ENCODE measurements at regions not wholly inside any gene's neighbourhood (a gene's known extent, or its start where the extent isn't known, plus 50 kb on each side); places are given as distances from the start of the nearest gene placed in this dataset.

DNA sequence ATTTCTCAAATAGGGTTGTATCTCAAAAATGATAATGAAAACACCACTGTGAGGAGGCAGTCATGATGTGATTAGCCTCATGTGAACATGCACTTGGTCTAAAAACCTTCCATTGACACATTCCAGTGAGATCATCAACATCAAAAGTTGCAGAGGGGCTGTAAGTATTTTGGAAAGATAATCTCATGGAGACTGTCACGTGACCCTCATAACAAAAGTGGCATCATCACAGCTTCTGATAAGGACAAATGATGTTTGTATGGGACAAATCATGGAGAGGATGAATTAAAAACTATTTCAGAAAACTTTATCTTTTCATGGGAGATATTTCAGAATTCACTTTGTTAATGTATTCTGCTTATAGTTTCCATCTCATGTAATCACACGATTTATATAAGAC is 203.1 kb upstream of the NDN start:
- TF ChIP-seq POLR2A (IDR thresholded peaks at IDR 0.05), result no peak
- TF ChIP-seq, protein P1, sequence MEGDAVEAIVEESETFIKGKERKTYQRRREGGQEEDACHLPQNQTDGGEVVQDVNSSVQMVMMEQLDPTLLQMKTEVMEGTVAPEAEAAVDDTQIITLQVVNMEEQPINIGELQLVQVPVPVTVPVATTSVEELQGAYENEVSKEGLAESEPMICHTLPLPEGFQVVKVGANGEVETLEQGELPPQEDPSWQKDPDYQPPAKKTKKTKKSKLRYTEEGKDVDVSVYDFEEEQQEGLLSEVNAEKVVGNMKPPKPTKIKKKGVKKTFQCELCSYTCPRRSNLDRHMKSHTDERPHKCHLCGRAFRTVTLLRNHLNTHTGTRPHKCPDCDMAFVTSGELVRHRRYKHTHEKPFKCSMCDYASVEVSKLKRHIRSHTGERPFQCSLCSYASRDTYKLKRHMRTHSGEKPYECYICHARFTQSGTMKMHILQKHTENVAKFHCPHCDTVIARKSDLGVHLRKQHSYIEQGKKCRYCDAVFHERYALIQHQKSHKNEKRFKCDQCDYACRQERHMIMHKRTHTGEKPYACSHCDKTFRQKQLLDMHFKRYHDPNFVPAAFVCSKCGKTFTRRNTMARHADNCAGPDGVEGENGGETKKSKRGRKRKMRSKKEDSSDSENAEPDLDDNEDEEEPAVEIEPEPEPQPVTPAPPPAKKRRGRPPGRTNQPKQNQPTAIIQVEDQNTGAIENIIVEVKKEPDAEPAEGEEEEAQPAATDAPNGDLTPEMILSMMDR (IDR thresholded peaks at IDR 0.05), result no peak
- no peak for TF ChIP-seq EP300 (IDR thresholded peaks at IDR 0.05)

Data from sigmoid colon (tissue), 4 donors.